22Rv1 (cell line): ENCODE measurements at regions not wholly inside any gene's neighbourhood (a gene's known extent, or its start where the extent isn't known, plus 50 kb on each side); places are given as distances from the start of the nearest gene placed in this dataset.

ENCODE experiments used
- ZFX ChIP-seq: fragments of 450-650 bp; IDR thresholded peaks from 2 replicates; pipeline ENCODE4 v1.6.1; 2017; ENCODE audit warnings: antibody characterized with exemption, borderline replicate concordance
- TF ChIP-seq, protein P1 (sequence below): fragments of 450-650 bp; IDR thresholded peaks from 2 replicates; pipeline ENCODE4 v1.5.1; 2017; ENCODE audit warnings: mild to moderate bottlenecking

DNA sequence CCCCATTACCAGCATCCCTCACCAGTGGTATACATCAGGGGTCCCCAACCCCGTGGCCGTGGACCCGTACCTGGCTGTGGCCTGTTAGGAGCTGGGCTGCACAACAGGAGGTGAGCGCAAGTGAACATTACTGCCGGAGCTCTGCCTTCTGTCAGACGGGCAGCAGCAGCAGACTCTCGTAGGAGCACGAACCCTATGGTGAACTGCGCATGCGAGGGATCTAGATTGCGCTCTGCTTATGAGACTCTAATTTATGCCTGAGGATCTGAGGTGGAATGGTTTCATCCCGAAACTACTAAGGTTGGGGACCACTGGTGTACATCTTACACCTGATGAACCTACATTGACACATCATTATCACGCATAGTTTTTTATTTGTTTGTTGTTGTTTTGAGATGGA is 52.8 kb upstream of the DHX15 start:
- TF ChIP-seq, protein P1, sequence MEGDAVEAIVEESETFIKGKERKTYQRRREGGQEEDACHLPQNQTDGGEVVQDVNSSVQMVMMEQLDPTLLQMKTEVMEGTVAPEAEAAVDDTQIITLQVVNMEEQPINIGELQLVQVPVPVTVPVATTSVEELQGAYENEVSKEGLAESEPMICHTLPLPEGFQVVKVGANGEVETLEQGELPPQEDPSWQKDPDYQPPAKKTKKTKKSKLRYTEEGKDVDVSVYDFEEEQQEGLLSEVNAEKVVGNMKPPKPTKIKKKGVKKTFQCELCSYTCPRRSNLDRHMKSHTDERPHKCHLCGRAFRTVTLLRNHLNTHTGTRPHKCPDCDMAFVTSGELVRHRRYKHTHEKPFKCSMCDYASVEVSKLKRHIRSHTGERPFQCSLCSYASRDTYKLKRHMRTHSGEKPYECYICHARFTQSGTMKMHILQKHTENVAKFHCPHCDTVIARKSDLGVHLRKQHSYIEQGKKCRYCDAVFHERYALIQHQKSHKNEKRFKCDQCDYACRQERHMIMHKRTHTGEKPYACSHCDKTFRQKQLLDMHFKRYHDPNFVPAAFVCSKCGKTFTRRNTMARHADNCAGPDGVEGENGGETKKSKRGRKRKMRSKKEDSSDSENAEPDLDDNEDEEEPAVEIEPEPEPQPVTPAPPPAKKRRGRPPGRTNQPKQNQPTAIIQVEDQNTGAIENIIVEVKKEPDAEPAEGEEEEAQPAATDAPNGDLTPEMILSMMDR: no peak
- TF ChIP-seq ZFX: no peak
